ENCODE measurements at regions not wholly inside any gene's neighbourhood (a gene's known extent, or its start where the extent isn't known, plus 50 kb on each side); places are given as distances from the start of the nearest gene placed in this dataset.

- DNase-seq (ENCODE audit: low read depth): no peak
- peak; percentile 41 for TF ChIP-seq CTCF (conservative IDR thresholded peaks at IDR 0.05; ENCODE audit: low read depth, low read length)
Measured at GRCh38 chr3:16834214-16834613, 50.5 kb upstream of the PLCL2 start.

GRCh38 chr3:16834753-16835152 lies 50.0 kb upstream of the PLCL2 start:
- no peak overlapping the region for H3K4me3 ChIP-seq (ENCODE audit: low read depth, low read length)
- no peak for TF ChIP-seq CTCF (conservative IDR thresholded peaks at IDR 0.05; ENCODE audit: low read depth, low read length)
- no peak for DNase-seq (ENCODE audit: low read depth)

More at GRCh38 chr3:16834214-16834613, 50.5 kb upstream of the PLCL2 start:
- no peak overlapping the region for H3K4me3 ChIP-seq (ENCODE audit: low read depth, low read length)
